GOT3 (cell line): ENCODE measurements at regions not wholly inside any gene's neighbourhood (a gene's known extent, or its start where the extent isn't known, plus 50 kb on each side); places are given as distances from the start of the nearest gene placed in this dataset.
"Not testable (repeated sequence)": the region's sequence is repeated elsewhere in the genome, so short reads cannot be mapped to it uniquely, and the experiment has no call there.

Experiments
- DNase-seq: peaks from one replicate; lab custom pipeline; 2025; ENCODE audit warnings: mixed read lengths; lab: John Stamatoyannopoulos, UW

DNA sequence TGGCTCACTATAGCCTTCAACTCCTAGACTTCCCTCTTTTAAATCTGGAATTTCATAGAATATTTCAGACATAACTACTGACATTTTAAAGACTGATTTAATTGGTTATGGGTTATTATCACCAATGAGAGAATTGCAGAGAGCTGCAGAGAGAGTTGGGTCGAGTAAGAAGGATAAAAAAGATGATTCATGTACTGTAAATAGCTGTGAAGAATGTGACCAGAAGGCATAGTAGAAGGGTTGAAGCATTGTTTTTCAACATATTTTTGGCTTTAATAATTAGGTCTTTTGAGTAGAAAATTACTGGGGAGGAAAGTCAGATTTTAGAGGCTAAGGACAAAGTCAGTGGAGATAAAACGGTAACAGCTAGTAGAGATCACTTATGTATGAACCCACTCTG is 503.2 kb upstream of the SLC8A1 start:
- DNase-seq: no peak

DNA sequence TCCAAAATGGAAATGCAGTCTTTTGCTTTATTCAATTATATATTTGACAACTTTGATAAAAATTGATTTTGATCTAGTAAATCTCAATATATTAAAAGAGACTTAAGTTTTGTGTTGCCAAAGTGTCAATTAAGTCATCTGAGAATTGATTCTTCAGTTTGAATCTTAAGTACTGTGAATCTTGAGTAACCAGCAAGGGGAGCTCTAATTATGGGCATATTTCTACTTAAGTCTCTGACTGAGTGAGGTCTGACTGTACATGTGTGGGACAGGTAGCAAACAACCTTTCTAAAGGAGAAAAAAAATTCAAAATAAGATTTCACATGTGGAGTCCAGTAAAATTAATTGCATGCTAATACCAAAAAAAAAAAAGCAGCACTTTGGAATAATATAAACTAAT is 503.7 kb upstream of the SLC8A1 start:
- no peak for DNase-seq

DNA sequence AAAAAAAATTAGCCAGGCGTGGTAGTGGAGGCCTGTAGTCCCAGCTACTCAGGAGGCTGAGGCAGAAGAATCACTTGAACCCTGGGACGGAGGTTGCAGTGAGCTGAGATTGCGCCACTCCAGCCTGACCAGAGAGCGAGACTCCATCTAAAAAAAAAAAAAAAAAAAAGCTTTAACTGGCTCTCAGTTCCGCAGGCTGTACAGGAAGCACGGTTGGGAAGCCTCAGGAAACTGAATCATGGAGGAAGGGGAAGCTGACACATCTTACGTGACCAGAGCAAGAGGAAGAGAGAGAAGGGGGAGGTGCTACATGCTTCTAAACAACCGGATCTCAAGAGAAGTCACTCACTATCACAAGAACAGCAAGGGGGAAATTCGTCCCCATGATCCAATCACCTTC is 505.6 kb upstream of the SLC8A1 start:
- DNase-seq: no peak

DNA sequence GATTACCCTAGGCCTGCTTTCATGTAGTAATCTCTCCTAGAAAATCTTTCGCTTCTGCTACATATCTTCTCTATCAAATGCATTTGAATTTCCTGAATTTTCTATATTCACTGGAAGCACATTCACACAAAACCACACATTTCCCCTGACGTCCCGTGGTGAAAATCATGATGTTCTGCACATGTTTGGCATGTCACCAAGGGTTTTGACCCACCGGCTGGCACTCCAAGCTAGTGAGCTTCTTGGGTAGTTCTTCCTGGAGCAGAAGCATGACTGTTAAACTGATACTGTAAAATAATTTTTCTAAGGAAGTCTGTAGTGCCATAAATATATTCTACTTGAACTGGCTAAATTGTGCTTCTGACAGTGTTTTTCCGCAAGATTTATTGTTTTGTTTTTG is 510.1 kb upstream of the SLC8A1 start:
- no peak for DNase-seq

DNA sequence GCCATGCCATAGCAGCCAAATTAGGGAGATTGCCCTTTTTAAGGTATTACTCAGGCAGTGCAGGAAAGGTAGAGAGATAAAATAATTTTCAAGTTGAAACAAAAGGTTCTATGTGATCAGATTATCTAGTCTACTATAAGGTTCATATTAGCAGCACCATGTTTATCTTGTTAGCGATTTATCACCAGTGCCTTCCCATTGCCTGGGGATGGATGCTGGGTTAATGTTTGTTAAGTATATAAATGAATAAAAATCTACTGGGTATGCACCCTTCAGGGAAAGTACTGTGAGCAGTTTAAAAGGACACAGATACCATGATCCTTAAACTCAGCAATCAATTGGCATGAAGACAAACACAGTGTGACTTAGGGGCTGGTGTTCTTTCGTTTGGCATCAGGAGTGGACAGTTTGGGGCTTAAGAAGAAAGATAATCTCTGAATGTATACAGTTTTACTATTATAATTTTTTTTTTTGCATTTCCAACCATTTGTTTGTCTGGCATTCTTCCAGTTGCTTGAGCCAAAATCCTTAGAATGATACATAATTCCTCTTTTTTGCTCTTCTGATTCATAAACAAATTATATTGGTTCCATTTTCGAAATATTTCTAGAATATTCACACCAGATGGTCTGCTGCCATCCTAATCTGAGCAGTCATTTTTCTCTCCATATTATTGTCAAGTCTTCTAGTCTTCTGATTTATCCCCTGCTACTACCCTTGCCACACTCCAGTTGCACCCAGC is 512.8 kb upstream of the SLC8A1 start:
- no peak for DNase-seq

DNA sequence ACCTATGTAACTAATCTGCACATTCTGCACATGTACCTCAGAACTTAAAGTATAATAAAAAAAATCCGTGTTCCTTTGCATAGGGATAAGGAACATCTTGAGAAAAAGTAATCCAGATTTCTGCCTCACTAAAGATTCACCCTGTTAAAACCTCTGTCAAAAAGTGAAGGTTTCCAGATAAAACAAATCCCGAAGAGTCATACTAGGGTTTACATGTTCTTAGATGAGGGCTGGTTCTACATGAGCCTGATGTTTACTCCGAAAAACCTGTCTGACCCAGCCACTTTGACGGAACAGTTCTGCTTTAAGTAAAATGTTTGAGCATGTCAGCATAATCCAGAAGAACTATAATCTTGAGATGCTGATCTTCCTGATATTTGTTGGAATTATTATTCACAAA is 515.6 kb upstream of the SLC8A1 start:
- no peak for DNase-seq

DNA sequence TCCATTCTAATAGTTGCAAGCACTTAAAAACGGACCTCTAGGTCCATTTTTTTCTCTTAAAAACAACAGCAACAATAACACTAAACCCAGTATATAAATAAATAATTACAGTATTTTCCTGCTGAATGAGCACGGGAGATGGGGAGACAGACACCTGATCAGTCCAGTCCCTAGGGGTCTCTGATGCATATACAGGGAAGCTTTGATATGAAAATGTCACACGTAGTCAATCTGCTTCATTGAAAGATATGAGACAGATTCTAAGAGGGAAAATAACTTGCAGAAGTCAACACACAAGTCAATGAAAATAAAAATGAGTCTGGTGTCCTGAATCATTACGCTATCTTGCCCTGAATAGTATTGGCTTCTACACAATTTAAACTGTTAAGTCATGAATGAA is 523.3 kb upstream of the SLC8A1 start:
- DNase-seq: no peak

DNA sequence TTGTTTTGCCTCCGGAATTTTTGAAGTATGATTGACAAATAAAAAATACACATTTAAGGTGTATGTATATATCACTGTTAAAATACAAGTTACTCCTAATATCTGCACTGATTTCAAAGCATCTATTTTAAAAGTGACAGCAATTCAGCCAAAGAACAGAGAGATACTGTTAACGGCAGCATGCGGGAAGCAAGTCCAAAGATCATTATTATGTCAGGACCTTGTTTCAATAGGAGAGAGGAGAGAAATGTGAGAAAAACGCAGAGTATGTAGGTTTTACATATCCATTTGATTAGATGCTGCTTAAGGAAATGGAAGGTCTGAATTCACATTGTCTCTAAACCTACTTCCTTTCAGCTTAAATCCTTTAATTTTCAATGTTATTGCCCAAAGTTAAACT is 545.5 kb upstream of the SLC8A1 start:
- no peak for DNase-seq

DNA sequence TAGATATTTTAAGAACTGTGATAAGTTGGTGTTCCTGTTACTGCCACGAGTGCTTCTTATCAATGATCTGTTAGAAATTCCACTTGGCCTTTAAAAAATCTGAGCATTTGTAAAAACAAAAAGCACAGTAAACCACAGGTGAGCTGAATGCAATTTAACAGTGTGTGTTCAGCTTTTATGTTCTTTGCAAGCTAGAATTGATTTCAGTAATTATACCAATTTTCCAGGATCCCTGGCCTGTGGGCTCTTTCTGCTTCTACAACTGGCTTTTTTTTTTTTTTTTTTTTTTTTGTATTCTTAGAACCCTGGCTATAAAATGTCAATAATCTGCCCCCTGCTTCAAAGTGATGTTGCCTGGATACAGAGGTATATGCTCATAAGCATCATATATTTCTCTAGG is 548.5 kb upstream of the SLC8A1 start:
- no peak for DNase-seq

DNA sequence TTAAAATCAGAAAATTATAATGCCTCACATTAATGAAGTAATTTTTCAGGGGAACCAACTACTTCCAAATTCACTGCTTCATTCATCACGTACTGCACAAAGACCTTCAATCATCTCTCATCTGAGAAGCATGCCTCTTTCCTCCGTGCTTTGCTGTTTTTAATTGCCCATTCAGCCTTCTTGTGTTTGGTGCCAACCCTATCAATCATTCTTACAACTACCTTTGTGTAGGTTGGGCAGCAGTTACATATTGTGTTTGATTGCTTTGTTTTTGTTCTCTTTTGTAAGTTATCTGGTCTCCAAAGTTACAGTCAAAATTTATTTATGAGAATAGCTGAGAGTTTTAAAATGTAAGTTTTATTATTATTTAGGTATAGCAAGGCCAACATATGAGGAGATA is 549.0 kb upstream of the SLC8A1 start:
- no peak for DNase-seq

DNA sequence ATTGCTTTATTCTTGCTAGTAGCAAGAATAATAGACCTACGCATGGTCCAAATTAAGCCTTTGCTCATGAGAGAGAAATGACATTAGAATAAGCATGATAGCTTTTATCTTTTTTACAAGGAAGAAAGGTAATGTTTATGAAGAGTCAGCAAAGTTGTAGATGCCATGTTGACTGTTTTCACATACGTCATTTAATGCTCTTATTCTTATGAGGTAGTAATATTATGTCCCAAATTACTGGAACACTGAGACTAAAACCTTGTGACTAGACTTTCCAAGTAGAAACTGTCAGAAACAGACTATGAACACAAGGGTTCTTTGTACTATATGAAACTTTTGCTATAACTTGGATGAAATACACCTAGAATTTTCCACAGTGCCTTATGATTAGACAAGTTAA is 552.8 kb upstream of the SLC8A1 start:
- DNase-seq: no peak

DNA sequence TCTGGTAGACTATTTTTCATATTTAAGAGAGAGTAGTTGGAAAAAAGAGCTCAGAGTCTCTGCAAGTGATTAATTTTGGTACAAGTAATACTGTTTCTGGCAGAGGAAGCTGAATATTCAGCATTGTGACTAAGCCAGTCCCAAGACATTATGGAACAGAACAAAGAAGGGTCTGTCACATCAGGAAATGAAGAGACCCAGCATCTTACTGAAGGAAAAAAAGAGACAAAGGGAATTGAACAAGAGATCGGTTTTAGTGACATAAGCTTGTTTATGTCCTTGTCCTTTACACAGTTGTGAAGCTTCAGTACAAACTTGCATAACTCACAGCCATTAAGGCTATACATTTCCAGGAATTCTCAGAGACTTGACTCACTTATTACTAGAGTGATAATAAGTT is 568.5 kb upstream of the SLC8A1 start:
- DNase-seq: no peak

DNA sequence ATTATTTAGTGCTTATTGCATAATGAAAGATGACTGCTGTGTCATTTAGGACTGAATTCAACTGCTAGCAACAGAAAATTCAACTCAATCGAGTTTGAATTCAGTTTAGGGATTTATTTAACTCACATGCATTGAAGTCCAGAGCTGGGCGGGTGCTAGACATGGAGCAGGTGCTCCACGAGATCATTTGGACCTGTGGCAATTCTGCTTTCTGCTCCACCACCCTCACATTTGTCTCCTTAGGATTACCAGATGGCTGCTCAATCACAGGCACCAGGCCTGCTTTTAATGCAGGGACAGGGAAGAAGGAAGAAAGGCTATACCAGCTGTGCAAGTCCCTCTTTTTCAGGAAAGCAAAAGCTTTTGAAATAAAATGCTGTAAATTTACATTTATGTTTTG is 572.9 kb upstream of the SLC8A1 start:
- no peak for DNase-seq

DNA sequence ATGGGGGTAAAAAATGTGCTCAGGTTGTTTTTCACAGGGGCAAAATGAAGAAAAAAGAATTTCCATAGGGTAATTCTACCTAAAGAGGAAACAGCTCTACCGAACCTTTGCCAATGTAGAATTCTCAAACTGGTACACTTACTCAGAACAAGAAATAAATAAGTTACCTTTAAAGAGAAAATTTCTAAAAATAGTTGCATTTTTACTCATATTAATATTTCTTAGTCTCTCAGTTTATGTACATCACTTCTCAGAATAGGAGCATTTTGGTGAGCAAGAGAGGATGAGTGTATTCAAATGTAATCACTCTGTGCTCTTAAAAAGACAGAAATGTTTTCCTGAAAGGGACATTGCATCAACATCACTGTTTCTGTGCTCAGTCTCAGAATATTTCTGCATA is 574.7 kb upstream of the SLC8A1 start:
- DNase-seq: no peak

DNA sequence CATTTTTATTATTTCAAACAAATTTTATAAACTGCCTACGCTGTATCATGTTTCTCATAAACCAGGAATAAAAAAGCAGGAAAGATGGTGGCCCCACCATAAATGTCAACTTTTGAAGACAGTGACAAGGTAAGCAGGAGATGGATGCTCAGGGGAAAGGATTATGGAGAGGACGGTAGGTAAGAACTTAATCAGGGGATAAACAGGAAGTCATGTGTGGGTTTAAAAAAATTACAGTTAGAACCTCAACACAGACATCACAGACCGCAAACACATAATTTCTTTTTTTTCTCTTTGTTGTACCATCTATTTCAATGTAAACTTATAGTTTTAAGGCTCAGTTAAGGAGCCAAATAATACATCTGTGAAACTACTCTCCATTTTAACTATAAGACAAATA is 575.2 kb upstream of the SLC8A1 start:
- DNase-seq: no peak

DNA sequence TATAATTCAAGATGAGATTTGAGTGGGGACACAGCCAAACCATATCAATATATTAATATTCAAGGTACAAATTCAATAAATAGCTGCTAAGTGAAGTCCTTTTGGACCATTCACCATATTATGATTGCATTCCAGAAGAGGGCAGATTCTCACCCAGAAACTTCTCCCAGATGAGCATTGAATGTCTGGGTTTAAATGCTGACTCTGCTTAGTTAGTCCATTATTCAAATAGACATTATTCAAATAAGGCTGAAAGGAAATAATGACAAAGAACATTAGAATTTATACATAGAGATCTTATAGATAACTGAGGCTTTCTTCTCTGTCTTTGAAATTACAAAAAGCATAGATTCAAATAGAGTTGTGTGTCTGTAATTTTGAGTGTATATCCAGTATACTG is 579.4 kb upstream of the SLC8A1 start:
- DNase-seq: no peak

DNA sequence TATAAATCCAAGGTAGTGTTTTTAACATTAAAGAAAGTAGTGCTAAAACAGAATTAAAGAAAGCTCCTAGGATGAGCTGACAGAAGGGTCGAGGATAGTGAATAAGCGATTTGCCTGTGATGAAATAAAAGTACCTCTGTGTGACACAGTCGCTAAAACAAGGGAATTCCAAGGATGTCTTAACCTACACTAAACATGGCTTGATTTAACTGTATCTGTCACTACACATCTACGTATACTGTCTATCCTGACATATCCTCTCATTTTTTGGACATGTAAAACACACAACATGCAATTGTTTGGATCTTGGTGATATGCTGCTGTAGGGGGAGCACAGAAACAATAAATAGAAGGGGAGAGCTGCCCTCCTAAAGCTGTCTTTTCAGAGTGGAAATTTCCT is 580.8 kb upstream of the SLC8A1 start:
- no peak for DNase-seq

DNA sequence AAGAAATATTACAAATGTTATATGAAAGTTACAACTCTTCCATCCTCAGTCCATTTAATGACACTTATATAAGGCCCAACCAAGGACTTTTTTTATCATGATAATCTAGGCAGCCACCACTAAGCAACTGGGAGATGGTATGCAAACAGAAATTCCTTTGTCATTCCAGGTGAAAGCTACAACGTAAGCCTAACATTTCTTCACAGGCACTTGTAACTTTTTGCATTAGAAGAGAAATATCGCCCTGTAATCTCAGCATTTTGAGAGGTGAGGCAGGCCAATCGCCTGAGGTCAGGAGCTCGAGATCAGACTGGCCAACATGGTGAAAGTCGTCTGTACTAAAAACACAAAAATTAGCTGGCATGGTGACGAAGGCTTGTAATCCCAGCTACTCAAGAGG is 581.2 kb upstream of the SLC8A1 start:
- DNase-seq: no peak

DNA sequence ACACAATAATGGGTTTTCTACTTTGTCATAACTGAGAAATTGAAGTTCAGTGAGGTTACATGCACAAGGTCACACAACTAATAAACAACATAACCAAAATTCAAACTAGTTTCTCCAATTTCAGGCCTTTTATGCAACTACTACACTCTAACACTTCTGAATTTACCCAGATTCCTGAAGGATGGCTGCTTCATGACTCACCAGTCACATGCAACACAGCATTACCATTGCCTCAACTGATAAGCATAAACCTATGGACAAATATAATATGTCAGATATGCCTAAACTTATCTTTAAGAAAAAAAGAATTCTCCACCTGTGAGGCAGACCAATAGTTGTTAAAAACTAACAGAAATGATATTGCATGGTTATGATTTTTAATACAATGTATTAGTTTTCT is 586.5 kb upstream of the SLC8A1 start:
- DNase-seq: no peak

DNA sequence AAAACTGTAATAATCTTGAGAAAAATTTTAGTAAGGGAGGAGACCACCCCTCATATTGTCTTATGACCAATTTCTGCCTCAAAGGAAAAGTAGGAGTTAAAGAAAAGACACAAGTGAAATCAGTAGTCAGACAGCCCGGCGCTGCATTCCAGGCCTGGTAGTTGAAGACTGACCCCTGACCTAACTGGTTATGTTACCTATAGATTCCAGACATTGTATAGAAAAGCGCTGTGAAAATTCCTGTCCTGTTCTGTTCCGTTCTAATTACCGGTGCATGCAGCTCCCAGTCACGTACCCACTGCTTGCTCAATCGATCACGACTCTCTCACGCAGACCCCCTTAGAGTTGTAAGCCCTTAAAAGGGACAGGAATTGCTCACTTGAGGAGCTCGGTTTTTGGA is 587.9 kb upstream of the SLC8A1 start:
- DNase-seq: not testable (repeated sequence)

DNA sequence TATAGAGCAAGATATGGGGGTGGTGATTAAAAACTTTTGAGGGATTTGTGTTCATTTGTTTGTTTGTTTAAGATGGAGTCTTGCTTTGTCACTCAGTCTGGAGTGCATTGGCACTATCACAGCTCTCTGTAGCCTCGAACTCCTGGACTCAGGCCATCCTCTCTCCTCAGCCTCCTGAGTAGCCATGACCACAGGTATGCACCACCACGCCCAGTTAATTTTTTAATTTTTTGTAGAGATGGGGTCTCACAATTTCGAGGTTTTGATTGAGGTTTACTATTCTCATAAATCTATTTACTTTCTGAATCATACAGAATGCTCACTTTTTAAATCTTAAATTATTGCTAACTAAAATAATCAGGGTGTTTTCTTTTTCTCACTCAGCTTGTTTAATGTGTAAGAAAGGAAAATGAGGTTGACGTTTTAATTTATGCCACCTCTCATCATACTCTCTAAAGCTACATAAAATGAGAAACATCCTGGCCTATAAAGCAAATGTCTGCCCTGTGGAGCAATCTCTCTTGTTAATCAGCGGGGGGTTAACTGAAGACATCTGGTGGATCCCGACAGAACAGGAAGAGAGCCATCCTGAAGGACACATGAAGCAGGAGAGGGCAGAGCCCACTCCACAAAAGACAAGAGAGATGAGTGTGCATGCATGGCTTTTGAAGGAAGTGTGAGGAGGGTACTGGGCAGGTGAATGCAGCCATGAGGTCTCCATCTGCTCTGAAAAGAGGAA is 589.1 kb upstream of the SLC8A1 start:
- no peak for DNase-seq

DNA sequence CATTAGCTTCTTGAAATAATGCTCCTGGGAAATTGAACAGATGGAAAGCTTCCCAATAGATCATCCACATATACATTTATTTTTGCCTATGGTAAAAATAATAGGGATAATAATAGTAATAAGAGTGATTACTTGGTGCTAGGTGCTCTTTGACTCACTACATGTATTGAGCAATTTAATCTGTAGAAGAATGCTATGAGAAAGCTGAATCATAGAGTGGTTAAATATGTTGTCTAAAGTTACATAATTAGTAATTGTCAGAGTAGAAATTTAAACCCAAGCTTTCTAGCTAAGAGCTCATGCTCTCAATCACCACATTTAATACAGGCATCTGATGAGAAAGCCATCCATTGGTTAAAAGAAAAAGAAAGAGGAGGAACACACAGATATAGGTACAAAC is 590.5 kb upstream of the SLC8A1 start:
- no peak for DNase-seq

DNA sequence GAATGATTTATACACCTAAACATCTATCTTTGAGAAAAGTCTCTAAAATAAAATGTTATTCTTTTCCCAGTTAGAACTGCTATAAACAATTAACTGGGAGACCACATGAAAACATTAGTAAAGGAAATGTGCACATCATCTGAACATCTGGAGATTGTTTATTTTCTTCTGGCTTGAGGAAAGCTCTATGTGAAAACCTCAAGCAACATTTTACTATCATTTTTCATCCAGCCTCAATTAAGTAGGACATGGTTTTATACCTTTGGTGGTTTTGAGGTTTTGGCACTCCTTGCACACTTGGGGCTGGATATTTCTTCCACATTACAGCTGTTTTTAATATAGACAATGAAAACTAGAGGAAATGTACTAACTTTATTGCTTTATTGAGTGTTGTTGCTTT is 609.5 kb upstream of the SLC8A1 start:
- DNase-seq: no peak

DNA sequence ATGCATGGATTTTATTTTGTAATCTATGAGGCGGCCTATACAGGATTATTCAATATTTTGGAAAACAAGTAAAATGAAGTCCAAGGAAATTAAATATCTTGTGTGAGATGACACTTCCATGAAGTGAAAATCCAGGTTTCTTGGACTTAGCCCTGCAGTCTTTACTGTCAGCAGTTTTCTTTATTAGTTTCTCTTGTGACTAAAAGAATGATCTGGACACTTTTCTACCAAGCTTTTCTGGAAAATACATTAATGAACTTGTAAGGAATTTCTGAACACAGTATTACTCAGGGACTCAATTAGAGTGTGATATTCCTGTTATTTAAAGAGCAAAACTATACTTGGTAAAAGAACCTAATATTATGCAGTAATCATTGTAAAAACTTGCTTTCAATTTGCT is 610.4 kb upstream of the SLC8A1 start:
- no peak for DNase-seq
